Heart left ventricle (tissue), 16 donors: ENCODE measurements at regions not wholly inside any gene's neighbourhood (a gene's known extent, or its start where the extent isn't known, plus 50 kb on each side); places are given as distances from the start of the nearest gene placed in this dataset.

ENCODE experiments used
- ATAC-seq, 4 donors: fragments of 200-7000 bp; cut with Tn5 transposase; one replicate each; pipeline ENCODE4 v1.9.1; 2020 to 2022; ENCODE audit warnings: moderate library complexity in 4 of 4, mild to moderate bottlenecking in 3 of 4, moderate number of reproducible peaks in 1 of 4
- DNase-seq, 5 donors: peaks; one replicate each; pipeline ENCODE4 v3.0.0-alpha.2; 2020
- H3K27ac ChIP-seq, 12 donors: fragments of 200-600 bp; sonication (generic) in 4 of 12; one replicate each; pipeline versions ENCODE4 v1.5.0 to v1.8.0; 2016 to 2022; ENCODE audit warnings: mild to moderate bottlenecking in 2 of 12
- H3K27me3 ChIP-seq, 9 donors: fragments of 200-600 bp; sonication (generic) in 2 of 9; one replicate each; pipeline versions ENCODE4 v1.5.1 to v1.8.0; 2016 to 2022; ENCODE audit warnings: mild to moderate bottlenecking in 3 of 9
- H3K36me3 ChIP-seq, 9 donors: fragments of 200-600 bp; sonication (generic) in 2 of 9; one replicate each; pipeline versions ENCODE4 v1.5.0 to v1.8.0; 2018 to 2022; ENCODE audit warnings: mild to moderate bottlenecking in 2 of 9
- H3K4me1 ChIP-seq, 12 donors: fragments of 200-600 bp; sonication (generic) in 4 of 12; one replicate each; pipeline versions ENCODE4 v1.5.0 to v1.8.0; 2016 to 2022; ENCODE audit warnings: mild to moderate bottlenecking in 3 of 12
- H3K4me3 ChIP-seq, 12 donors: fragments of 200-600 bp; sonication (generic) in 4 of 12; one replicate each; pipeline versions ENCODE4 v1.5.0 to v1.8.0; 2017 to 2022; ENCODE audit warnings: mild to moderate bottlenecking in 9 of 12, moderate library complexity in 4 of 12
- H3K9me3 ChIP-seq, 12 donors: fragments of 200-600 bp; sonication (generic) in 4 of 12; one replicate each; pipeline versions ENCODE4 v1.5.0 to v1.8.0; 2016 to 2022; ENCODE audit warnings: mild to moderate bottlenecking in 1 of 12
- CTCF ChIP-seq, 12 donors: fragments of 200-600 bp; sonication (generic) in 4 of 12; IDR thresholded peaks; one replicate each; pipeline versions ENCODE4 v1.5.0 to v1.8.0; 2018 to 2022; ENCODE audit warnings: antibody characterized with exemption in 12 of 12, mild to moderate bottlenecking in 5 of 12
- POLR2A ChIP-seq, 2 donors: fragments of 450-650 bp; IDR thresholded peaks; one replicate each; pipeline ENCODE4 v1.6.1; 2017; ENCODE audit warnings: antibody characterized with exemption in 2 of 2, mild to moderate bottlenecking in 2 of 2, moderate library complexity in 2 of 2
- WGBS, 4 donors: extraction: QIAGEN DNeasy Blood & Tissue Kit in 2 of 4; methylation state at CpG; one replicate each; pipeline versions ENCODE4 v1.1.5 to v1.1.7; 2013 to 2018; 5-methylcytosine and 5-hydroxymethylcytosine counted together
- intact Hi-C, 10 donors: fragments of 100-400 bp; cut with DNase I; formaldehyde crosslinking; loops; one replicate each; pipeline versions ENCODE4 v1.11.1 to v1.14.2; 2022
- donor health status: ischemic (EF 13 %, LVEDD 7.1; RV severe dilation, severe dysfunction).
- donor health status: healthy with polysubstance abuse.
- donor health status: DM: no; HTN: yes; CAD: no.
- donor health status: DM: no; HTN: no; CAD: no.
- donor health status: ischemic (EF 25% LVEDD 6.9; RV normal size, moderate dysfunction).
- donor health status: ischemic (EF 25% LVEDD 5.7; RV mildly dilated, moderate dysfunction).
- donor health status: healthy.
- donor health status: DM: yes; HTN: yes; CAD: no.
- donor health status: ischemic (EF 35%, LVEDD 5.7; RV mildly dilated, moderate dysfunction).
- donor health status: nonischemic (EF 11% LVEDD 7.7; RV severe dilation, severe dysfunction).
- donor health status: DM: yes; HTN: yes; CAD: no.
- donor health status: PGD.
- donor health status: ischemic (EF 29% LVEDD 5.4; RV normal size, mild dysfunction).
- donor health status: nonischemic (EF 23%, LVEDD 6.1; RV moderate dilation, normal function).

- 69 to 80% (median 76%) methylated on average over 1 of the region's 1 CpG for WGBS, 4 donors
- no peak overlapping the region for H3K27ac ChIP-seq
- no peaks in the 10 kb centered on the region for H3K9me3 ChIP-seq
- H3K27me3 ChIP-seq: no peaks in the 10 kb centered on the region
- DNase-seq (no peak), ATAC-seq (no peak)
- intact Hi-C loops: no loop called here
- H3K4me3 ChIP-seq: no peak overlapping the region
- H3K4me1 ChIP-seq: no peaks in the 10 kb centered on the region
- H3K36me3 ChIP-seq: no peaks in the 10 kb centered on the region
- no peak for TF ChIP-seq POLR2A (IDR thresholded peaks at IDR 0.05)
- TF ChIP-seq CTCF (IDR thresholded peaks at IDR 0.05): no peak
Observed at GRCh38 chr18:67973916-67974315, 457.4 kb upstream of the DSEL start.

- Histone ChIP-seq H3K36me3 (no peaks in the 10 kb centered on the region), H3K4me3 (no peak overlapping the region), H3K27me3 (no peaks in the 10 kb centered on the region), H3K27ac (no peak overlapping the region), H3K4me1 (no peaks in the 10 kb centered on the region), H3K9me3 (no peaks in the 10 kb centered on the region)
- no peak for DNase-seq
- no peak for TF ChIP-seq CTCF (IDR thresholded peaks at IDR 0.05)
- no peak for TF ChIP-seq POLR2A (IDR thresholded peaks at IDR 0.05)
- WGBS, 4 donors: 69 to 78% (median 78%) methylated on average over 1 of the region's 1 CpG
- no peak for ATAC-seq
- intact Hi-C loops: no loop called here
Observed at GRCh38 chr18:67969458-67969857, 452.9 kb upstream of the DSEL start.

- intact Hi-C loops: no loop called here
- Histone ChIP-seq H3K36me3 (no peaks in the 10 kb centered on the region), H3K4me3 (no peak overlapping the region), H3K9me3 (no peaks in the 10 kb centered on the region), H3K27me3 (no peaks in the 10 kb centered on the region), H3K4me1 (no peaks in the 10 kb centered on the region), H3K27ac (no peak overlapping the region)
- DNase-seq (no peak), ATAC-seq (no peak)
- no peak for TF ChIP-seq CTCF (IDR thresholded peaks at IDR 0.05)
- TF ChIP-seq POLR2A (IDR thresholded peaks at IDR 0.05): no peak
- WGBS, 4 donors: 78 to 85% (median 80%) methylated on average over 1 of the region's 1 CpG
Observed at GRCh38 chr18:67966224-67966623, 449.7 kb upstream of the DSEL start.

GRCh38 chr18:67964462-67964861, 447.9 kb upstream of the DSEL start:
- H3K27me3 ChIP-seq: no peaks in the 10 kb centered on the region
- WGBS, 4 donors: 67 to 77% (median 72%) methylated on average over 4 of the region's 4 CpGs
- ATAC-seq: no peak

More at GRCh38 chr18:67964462-67964861, 447.9 kb upstream of the DSEL start:
- no peak for DNase-seq
- Histone ChIP-seq H3K4me1 (no peaks in the 10 kb centered on the region), H3K9me3 (no peaks in the 10 kb centered on the region), H3K4me3 (no peak overlapping the region), H3K27ac (no peak overlapping the region), H3K36me3 (no peaks in the 10 kb centered on the region)
- intact Hi-C loops: no loop called here
- TF ChIP-seq CTCF (IDR thresholded peaks at IDR 0.05) (no peak), POLR2A (IDR thresholded peaks at IDR 0.05) (no peak)
